ENCODE measurements at regions not wholly inside any gene's neighbourhood (a gene's known extent, or its start where the extent isn't known, plus 50 kb on each side); places are given as distances from the start of the nearest gene placed in this dataset.
A peak's percentile ranks its signal among the peaks of the same experiment; 100 is the strongest.

DNA sequence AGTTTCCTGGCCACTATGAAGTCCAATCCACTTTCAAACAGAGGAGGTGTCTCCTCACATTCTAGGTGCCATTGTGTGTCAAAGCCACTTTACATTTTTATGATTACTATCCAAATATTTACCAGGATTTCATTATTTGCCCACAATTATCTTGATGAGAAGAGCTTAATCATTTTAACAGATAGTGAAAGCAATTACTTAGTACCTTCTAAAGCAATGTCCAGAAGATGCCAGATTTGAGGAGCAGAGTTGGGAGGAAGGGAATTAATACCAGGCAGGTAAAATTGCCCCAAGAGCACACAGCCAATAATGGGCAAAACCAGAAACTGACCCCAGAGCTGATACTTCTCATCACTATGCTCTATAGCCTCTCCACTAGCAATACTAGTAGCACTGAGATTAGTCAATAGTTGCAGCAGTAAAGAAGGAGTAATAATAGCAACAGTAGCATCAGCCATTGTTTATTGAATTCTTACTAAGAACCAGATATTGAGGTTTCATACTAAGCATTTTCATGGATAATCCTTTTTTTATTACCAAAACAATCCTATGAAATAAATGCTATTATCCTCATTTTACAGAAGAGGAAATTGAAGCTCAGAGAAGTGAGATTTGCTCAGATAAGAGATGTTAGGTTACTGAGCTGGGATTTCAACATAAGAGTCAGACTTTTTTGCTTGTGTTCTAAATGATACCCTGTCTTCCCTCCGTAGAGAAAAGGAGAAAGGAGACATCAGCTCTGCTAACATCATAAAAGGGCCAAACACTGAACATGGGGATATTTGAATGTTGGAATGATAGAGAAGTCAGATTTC is 509.3 kb upstream of the CFAP20DC start:
- DNase-seq (ENCODE audit: low read depth, low spot score), result no peak
- H3K9me3 ChIP-seq (ENCODE audit: control insufficient read depth, insufficient read depth, low read length), result no peaks in the 10 kb centered on the region
- peak overlapping the region; percentile 58 for H3K27ac ChIP-seq (ENCODE audit: low read depth, low read length)
- TF ChIP-seq, protein P1, sequence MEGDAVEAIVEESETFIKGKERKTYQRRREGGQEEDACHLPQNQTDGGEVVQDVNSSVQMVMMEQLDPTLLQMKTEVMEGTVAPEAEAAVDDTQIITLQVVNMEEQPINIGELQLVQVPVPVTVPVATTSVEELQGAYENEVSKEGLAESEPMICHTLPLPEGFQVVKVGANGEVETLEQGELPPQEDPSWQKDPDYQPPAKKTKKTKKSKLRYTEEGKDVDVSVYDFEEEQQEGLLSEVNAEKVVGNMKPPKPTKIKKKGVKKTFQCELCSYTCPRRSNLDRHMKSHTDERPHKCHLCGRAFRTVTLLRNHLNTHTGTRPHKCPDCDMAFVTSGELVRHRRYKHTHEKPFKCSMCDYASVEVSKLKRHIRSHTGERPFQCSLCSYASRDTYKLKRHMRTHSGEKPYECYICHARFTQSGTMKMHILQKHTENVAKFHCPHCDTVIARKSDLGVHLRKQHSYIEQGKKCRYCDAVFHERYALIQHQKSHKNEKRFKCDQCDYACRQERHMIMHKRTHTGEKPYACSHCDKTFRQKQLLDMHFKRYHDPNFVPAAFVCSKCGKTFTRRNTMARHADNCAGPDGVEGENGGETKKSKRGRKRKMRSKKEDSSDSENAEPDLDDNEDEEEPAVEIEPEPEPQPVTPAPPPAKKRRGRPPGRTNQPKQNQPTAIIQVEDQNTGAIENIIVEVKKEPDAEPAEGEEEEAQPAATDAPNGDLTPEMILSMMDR (IDR thresholded peaks at IDR 0.05; ENCODE audit: low read depth, low read length), result no peak
- H3K27me3 ChIP-seq (ENCODE audit: control insufficient read depth, insufficient read depth, low read length), result no peaks in the 10 kb centered on the region
- ChIA-PET POLR2A (no interaction called here), CTCF (interaction anchor here (1.2 to 1.7 kb wide), 4 partner anchors 16 to 565 kb away, joined by 3 to 5 read pairs (median 4); no protein-coding TSS in a partner anchor)
- H3K4me3 ChIP-seq (ENCODE audit: low read depth, low read length), result no peak overlapping the region

DNA sequence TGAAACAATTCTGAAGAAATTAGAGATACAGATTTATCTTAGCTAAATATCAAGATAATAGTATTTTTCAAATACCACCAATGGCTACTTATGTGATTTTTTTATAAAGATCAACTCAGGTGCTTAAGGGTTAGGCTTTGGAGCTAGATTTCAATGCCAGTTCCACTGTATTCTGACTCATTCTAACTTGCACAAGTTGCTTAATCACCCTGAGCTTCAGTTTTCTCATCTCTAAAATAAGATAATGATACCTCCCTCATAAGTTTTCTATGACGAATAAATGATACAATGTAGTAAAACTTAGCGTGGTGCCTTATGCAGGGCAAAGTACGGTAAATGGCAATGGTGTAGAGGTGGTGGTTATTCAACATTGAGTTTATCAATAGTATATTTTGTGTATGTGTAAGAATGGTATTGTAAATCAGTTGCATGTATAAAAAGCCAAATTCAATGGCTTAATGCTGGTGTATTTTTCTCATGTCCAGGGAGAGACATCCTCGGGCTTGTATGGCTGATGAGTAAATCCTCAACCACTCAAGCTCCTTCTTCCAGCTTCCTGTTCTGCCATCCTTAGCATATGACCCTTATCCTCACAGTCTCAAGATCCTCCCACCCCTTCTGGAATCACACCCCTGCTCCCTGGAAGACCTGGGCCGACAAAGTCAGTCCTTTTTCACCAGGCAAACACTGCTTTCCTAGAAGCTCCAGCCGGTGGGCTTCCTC is 505.9 kb upstream of the CFAP20DC start:
- DNase-seq (ENCODE audit: low read depth, low spot score), result no peak
- Histone ChIP-seq H3K27ac (ENCODE audit: low read depth, low read length) (no peak overlapping the region), H3K9me3 (ENCODE audit: control insufficient read depth, insufficient read depth, low read length) (no peaks in the 10 kb centered on the region), H3K4me3 (ENCODE audit: low read depth, low read length) (no peak overlapping the region), H3K27me3 (ENCODE audit: control insufficient read depth, insufficient read depth, low read length) (no peaks in the 10 kb centered on the region)
- ChIA-PET POLR2A (no interaction called here), CTCF (interaction anchor here (1.1 to 1.3 kb wide), 2 partner anchors 20 to 24 kb away, joined by 3 to 4 read pairs; no protein-coding TSS in a partner anchor)
- TF ChIP-seq, protein P1 (IDR thresholded peaks at IDR 0.05; ENCODE audit: low read depth, low read length), result no peak

DNA sequence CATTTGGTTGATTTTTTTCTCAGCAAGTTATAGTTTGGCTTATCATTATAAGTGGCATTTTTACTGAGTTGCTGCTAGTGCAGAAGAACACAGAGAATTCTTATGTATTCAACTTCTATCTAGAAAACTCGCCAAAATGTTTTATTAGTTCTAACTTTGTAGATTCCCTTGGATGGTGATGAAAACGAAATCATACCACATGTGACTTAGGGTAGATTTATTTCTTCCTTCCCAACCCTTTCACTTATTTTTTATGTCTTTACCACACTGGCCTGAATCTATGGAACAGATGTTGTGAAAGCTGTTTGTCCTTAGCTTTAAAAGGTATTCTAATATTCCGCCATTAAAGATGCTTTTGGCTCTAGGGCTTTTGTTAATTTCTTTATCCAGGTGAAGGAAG is 503.3 kb upstream of the CFAP20DC start:
- TF ChIP-seq, protein P1 (IDR thresholded peaks at IDR 0.05; ENCODE audit: low read depth, low read length), result no peak
- CTCF ChIA-PET, result no interaction called here
- H3K27me3 ChIP-seq (ENCODE audit: control insufficient read depth, insufficient read depth, low read length), result no peaks in the 10 kb centered on the region
- H3K27ac ChIP-seq (ENCODE audit: low read depth, low read length), result no peak overlapping the region
- H3K4me3 ChIP-seq (ENCODE audit: low read depth, low read length), result no peak overlapping the region
- H3K9me3 ChIP-seq (ENCODE audit: control insufficient read depth, insufficient read depth, low read length), result no peaks in the 10 kb centered on the region
- POLR2A ChIA-PET, result no interaction called here
- no peak for DNase-seq (ENCODE audit: low read depth, low spot score)

DNA sequence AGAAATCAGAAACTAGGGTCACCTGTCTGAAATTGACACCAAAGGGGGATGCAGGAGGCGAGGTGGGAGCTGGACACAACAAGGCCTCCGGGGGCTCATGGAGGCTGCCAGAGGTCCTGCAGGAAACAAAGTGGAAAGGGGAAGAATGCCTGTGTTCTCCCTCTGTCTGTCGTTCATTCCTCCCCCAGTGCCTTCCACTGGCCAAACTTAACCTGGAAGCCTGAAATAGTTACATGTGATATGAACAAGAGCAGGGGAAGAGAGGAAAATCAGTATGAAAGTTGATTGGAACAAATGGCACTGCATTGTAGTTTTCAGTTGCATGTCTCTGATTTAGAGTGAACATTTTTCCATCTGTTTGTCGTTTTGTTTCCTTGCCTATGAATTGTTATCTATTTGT is 502.0 kb upstream of the CFAP20DC start:
- no peak overlapping the region for H3K27ac ChIP-seq (ENCODE audit: low read depth, low read length)
- no peaks in the 10 kb centered on the region for H3K27me3 ChIP-seq (ENCODE audit: control insufficient read depth, insufficient read depth, low read length)
- TF ChIP-seq, protein P1 (IDR thresholded peaks at IDR 0.05; ENCODE audit: low read depth, low read length), result no peak
- no peak overlapping the region for H3K4me3 ChIP-seq (ENCODE audit: low read depth, low read length)
- H3K9me3 ChIP-seq (ENCODE audit: control insufficient read depth, insufficient read depth, low read length), result no peaks in the 10 kb centered on the region
- CTCF ChIA-PET, result no interaction called here
- POLR2A ChIA-PET, result no interaction called here
- no peak for DNase-seq (ENCODE audit: low read depth, low spot score)

DNA sequence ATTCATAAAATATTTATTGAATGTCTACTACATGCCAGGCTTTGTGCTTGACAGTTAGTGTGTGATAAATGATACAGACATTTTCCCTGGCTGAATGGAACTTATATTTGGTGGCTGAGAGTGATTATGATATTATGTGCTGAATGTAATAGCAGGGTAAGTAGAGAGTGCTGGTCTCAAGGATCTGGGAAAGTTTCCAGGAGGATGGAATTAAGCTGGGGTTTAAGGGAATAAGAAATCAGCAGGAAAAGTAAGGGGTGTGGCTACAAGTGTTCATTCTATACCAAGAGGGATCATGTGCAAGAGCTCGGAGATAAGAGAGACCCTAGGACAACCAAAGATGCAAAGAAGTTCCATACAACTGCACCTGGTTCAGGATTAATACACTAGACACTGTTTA is 500.1 kb upstream of the CFAP20DC start:
- no peaks in the 10 kb centered on the region for H3K9me3 ChIP-seq (ENCODE audit: control insufficient read depth, insufficient read depth, low read length)
- no peak overlapping the region for H3K4me3 ChIP-seq (ENCODE audit: low read depth, low read length)
- TF ChIP-seq, protein P1 (IDR thresholded peaks at IDR 0.05; ENCODE audit: low read depth, low read length), result no peak
- CTCF ChIA-PET, result interaction anchor here (2.4 kb wide), 1 partner anchor 25 kb away, joined by 6 read pairs; no protein-coding TSS in a partner anchor
- no peaks in the 10 kb centered on the region for H3K27me3 ChIP-seq (ENCODE audit: control insufficient read depth, insufficient read depth, low read length)
- H3K27ac ChIP-seq (ENCODE audit: low read depth, low read length), result no peak overlapping the region
- no peak for DNase-seq (ENCODE audit: low read depth, low spot score)
- POLR2A ChIA-PET, result no interaction called here
